WERI-Rb-1 (cell line): ENCODE measurements at regions not wholly inside any gene's neighbourhood (a gene's known extent, or its start where the extent isn't known, plus 50 kb on each side); places are given as distances from the start of the nearest gene placed in this dataset.

Experiments
- DNase-seq: peaks from one replicate; pipeline ENCODE4 v3.0.0-alpha.2; 2020
- H3K27ac ChIP-seq: fragments of 250-450 bp; sonication (Bioruptor Pico); 2 replicates; pipeline ENCODE4 v1.5.1; 2020; ENCODE audit warnings: mild to moderate bottlenecking, moderate library complexity
- H3K27me3 ChIP-seq: fragments of 250-450 bp; sonication (Bioruptor Pico); 2 replicates; pipeline ENCODE4 v1.5.1; 2021; ENCODE audit warnings: mild to moderate bottlenecking, low read depth, moderate library complexity; ENCODE audit not compliant: insufficient read depth, severe bottlenecking
- H3K36me3 ChIP-seq: fragments of 250-450 bp; sonication (Bioruptor Pico); 2 replicates; pipeline ENCODE4 v1.5.1; 2020; ENCODE audit warnings: mild to moderate bottlenecking, moderate library complexity
- H3K4me3 ChIP-seq: 2 replicates; pipeline ENCODE4 v1.5.1; 2011; ENCODE audit warnings: low read depth, mild to moderate bottlenecking, control low read depth, low read length
- H3K9me3 ChIP-seq: fragments of 250-450 bp; sonication (Bioruptor Pico); 2 replicates; pipeline ENCODE4 v1.5.1; 2021; ENCODE audit warnings: mild to moderate bottlenecking, moderate library complexity; ENCODE audit not compliant: severe bottlenecking
- CTCF ChIP-seq: IDR thresholded peaks from 2 replicates; pipeline ENCODE4 v1.5.1; 2011; ENCODE audit warnings: low read depth, mild to moderate bottlenecking, control low read depth, inconsistent platforms, low read length

- Histone ChIP-seq H3K27me3 (peaks cover 16% of the 10 kb centered on the region), H3K36me3 (no peaks in the 10 kb centered on the region), H3K4me3 (no peak overlapping the region), H3K9me3 (no peaks in the 10 kb centered on the region), H3K27ac (no peak overlapping the region)
- TF ChIP-seq CTCF: no peak
- DNase-seq: no peak
Observed at GRCh38 chr15:91408476-91409076, 308.5 kb downstream of the SV2B start.

GRCh38 chr15:91409387-91409786 lies 309.3 kb downstream of the SV2B start:
- DNase-seq: no peak
- TF ChIP-seq CTCF: no peak
- H3K9me3 ChIP-seq: no peaks in the 10 kb centered on the region
- H3K27me3 ChIP-seq: peaks cover 16% of the 10 kb centered on the region
- H3K4me3 ChIP-seq: no peak overlapping the region
- H3K27ac ChIP-seq: no peak overlapping the region
- H3K36me3 ChIP-seq: no peaks in the 10 kb centered on the region

GRCh38 chr15:91411586-91411985 lies 311.5 kb downstream of the SV2B start:
- Histone ChIP-seq H3K27me3 (peaks cover 9% of the 10 kb centered on the region), H3K27ac (no peak overlapping the region), H3K36me3 (no peaks in the 10 kb centered on the region), H3K9me3 (no peaks in the 10 kb centered on the region), H3K4me3 (no peak overlapping the region)
- no peak for DNase-seq
- no peak for TF ChIP-seq CTCF

- Histone ChIP-seq H3K27me3 (peaks cover 6% of the 10 kb centered on the region), H3K9me3 (no peaks in the 10 kb centered on the region), H3K4me3 (no peak overlapping the region), H3K27ac (no peak overlapping the region), H3K36me3 (no peaks in the 10 kb centered on the region)
- TF ChIP-seq CTCF: no peak
- DNase-seq: no peak
Observed at GRCh38 chr15:91412138-91412928, 312.3 kb downstream of the SV2B start.

- no peak overlapping the region for H3K4me3 ChIP-seq
- no peak for DNase-seq
- no peaks in the 10 kb centered on the region for H3K36me3 ChIP-seq
- peaks cover under 1% of the 10 kb centered on the region for H3K27me3 ChIP-seq
- TF ChIP-seq CTCF: no peak
- no peak overlapping the region for H3K27ac ChIP-seq
- no peaks in the 10 kb centered on the region for H3K9me3 ChIP-seq
Observed at GRCh38 chr15:91413142-91413541, 313.1 kb downstream of the SV2B start.
